NCI-H2196 treated with DMSO at 0.1 percent for 48 hours (cell line): ENCODE measurements at regions not wholly inside any gene's neighbourhood (a gene's known extent, or its start where the extent isn't known, plus 50 kb on each side); places are given as distances from the start of the nearest gene placed in this dataset.

Experiments
- DNase-seq: peaks from one replicate; lab custom pipeline; 2025; ENCODE audit not compliant: unreplicated experiment; lab: John Stamatoyannopoulos, UW

DNA sequence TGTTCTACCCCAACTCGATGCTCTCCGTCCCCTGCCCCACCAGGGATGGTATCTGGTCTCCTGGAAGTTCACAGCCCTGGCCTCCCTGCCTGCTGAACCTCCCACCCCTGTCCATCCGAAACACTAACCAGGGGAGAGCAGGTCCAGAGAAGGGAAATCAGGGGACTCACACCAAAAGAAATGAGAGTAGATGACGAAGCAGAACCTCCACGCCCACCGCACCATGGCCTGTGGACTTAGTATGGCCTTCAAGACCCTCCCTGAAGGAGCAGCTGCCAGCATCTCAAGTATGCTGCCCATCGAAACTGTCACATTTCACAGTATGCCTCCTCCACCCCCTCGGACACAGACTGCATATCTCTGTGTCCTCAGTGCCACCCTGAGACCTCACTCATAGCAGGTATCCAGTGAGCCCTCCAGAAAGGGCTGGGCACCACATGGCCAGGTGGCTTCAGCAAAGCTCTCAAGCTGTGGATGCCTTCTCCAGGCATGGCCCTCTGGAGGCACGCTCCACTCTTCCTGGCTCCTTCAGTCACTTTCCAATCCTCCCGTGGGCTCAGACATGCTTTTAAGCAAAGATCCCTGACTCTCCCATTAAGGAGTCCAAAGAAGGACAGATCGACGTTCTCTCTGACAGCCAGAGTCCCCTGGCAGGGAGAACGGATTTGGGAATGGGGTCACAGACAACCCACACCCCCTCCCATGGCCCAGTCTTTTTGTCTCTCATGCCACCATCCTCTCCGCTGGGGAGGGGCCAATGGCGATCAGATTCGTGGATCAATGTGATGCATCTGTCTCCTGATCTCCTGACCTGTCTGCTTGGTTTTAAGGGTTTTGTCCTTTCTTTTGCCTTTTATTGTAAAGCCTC is 158.4 kb downstream of the ANKRD60 start:
- DNase-seq, result no peak

DNA sequence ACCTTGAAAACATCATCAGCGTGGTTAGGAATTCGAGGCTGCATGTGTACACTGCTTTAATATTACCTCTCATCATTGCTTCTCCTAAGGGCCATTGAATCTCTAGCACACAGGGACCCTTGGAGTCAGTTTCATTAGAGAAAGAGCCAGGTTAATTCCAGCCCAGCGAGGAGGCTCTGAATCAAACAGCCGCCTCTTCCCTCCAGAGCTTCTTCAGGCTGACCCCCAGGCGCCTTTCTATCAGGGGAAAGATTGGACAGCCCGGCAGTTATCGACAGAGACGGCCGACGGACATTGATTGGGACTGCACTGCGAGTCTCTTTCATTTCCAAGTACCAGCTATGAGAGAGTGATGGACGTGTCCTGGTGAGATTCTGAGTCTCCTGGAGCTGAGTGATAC is 159.2 kb downstream of the ANKRD60 start:
- DNase-seq, result no peak

DNA sequence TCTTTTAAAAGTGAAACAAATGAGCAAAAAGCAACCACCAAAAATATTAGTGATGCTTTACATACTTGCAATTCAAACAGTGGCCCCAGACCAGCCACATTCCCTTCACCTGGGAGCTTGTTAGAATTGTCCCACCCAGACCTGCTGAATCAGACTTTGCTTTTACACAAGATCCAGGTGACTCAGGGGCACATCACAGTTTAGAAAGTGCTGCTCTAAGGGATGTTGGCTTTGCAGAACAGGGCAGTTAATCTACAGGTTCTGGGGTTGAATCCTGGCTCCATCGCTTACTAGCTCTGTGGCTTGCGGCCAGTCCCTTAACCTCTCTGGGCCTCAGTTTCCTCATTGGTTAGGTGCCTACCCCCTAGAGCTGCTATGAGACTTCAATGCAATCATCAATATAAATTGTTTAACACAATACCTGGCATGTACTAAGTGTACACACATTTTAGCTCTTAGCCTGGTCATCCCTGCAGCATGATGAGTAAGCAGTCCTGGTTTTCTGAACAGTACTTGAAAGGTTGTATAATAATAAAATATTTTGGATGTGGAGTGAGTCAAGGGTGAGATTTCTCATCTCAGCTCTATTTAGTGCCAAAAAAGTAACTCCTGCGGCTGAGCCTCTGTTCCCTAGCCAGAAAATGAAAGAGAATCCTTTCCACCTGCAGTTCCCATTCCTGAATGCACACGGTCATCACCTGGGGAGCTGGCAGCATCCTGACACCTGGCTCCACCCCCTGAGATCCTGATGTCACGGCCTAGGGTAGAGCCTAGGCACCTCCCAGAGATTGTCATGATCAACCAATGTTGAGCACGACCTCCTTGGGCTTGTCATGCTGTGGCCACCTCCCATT is 162.7 kb downstream of the ANKRD60 start:
- peak; percentile 16 for DNase-seq

DNA sequence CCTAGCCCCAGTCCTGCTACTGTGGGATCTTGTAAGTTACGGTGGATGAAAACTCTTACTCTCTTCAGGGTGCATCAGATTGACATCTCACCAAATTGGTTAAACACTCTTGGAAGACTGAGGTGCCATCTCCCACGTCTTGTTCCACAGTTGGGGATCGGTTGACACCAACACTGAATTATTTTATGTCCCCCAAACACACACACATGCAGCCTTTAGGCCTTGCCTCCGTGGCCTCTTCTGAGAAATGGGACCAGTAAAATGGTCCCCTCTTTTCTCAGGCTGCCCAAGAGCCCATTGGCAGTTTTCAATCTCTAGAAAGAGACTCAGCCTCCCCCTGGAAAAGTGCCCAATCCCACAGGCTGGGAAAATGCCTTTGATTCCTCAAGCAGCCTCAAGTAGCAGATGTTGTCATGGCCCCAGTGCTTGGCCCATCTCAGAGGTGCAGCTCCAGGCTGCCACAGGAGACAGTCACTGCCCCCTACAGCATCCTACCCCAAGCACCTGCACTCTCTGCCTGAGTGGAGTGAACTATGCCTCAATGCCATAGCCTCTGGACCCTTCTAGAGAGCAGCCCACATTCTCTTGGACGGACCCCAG is 163.9 kb downstream of the ANKRD60 start:
- DNase-seq, result no peak

DNA sequence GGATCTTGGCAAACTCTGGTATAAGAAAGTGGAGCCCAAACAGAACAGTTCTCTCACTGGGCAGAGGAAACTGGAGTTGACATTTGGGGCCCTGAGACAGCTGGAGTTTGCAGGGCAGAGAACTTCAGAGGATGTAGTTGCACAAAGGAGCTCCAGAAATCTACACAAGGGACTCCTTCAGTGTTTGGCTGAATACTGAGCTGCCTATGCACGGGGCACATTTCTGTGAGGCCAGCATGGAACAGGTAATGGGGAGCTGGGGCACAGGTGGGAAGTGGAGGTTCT is 169.3 kb downstream of the ANKRD60 start:
- no peak for DNase-seq

DNA sequence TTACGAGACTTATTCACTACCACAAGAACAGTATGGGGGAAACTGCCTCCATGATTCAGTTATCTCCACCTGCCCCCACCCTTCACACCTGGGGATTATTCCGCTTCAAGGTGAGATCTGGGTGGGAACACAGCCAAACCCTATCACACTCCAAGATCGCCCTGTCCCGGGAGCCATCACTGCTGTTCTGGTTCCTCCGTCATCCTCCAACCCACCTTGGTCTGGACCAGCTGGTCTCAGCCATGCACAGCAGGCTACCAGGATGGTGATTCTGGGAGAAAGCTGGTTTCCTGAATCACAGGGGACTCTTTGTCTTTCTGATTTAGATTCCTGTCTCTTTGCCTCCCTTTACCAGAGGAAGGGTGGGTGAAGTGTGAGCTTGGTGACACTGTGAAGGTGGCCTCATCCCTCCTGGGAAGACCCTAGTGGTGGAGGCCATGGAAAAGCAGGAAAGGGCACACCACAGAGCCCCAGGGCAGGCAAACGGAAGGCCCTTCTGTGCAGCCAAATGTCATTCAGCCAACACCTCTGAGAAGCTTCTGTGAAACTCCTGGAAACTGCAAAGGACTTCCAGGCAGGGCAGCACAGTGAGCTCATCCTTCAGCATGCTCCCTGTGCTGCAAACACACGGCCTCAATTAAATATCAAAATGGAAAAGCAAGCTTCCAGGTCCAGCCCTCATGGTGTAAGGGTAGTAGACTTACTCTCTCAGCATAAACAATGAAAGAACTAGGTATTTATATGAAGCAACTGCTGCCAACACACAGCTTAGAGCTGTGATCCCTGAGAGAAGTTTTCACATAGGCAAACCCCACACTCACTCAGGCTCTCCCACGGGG is 169.8 kb downstream of the ANKRD60 start:
- no peak for DNase-seq

DNA sequence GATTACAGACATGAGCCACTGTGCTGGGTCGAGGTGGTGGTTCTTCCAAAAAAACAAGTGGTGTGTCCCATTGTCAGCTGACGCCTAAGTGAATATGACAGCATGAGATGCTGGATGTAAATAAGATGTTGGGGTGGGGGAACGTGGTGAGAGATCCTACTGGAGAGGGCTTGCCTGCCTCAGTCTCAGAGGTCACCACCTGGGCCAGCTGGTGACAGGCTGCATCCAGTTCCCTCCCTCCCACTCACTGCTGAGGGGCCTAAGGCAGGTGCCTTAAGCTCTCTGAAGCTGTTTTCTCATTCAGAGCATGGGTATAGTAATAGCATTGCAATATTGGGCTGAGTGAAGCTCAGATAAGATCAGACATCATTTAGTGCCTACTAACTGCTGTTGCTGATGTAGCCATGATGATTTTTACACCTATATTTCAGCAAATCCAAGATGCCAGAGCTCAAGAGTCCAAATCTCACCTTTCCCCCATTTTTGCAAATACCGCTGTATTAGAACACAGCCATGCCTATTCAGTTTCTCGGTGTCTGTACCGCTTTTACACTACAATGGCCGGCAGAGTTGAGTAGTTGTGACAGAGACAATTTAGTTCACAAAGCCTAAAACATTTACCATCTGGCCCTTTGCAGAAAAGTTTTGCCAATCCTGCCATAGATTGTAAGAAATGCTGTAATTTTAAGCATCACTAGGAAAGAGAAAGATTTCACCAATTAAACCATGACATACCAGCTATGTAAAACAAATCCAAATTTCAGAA is 171.3 kb downstream of the ANKRD60 start:
- no peak for DNase-seq

DNA sequence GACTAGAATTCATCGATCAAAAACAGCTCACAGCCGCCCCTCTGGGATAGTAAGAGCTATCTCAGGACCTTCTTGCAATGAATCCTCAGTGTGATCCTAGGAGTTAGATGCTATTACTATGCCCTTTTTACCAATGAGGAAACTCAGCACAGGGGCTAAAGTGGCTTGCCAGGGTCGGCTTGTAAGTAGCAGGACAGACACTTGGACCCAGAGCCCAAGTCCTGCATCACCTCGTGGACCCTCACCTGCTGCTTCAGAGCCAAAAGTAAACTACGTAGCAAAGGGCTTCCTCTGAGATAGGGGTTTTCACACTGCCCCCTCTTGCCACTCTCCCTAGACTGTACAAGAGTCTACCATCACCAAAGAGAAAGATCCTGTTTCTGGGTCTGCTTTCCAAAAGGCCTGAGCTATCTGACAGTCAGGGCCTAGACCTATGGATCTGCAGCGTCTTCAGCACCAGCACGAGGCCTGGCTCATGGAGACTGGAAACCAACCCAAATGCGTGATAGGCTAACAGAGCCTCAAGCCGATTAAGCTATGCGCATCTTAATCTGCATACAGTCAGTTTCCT is 172.3 kb downstream of the ANKRD60 start:
- no peak for DNase-seq

DNA sequence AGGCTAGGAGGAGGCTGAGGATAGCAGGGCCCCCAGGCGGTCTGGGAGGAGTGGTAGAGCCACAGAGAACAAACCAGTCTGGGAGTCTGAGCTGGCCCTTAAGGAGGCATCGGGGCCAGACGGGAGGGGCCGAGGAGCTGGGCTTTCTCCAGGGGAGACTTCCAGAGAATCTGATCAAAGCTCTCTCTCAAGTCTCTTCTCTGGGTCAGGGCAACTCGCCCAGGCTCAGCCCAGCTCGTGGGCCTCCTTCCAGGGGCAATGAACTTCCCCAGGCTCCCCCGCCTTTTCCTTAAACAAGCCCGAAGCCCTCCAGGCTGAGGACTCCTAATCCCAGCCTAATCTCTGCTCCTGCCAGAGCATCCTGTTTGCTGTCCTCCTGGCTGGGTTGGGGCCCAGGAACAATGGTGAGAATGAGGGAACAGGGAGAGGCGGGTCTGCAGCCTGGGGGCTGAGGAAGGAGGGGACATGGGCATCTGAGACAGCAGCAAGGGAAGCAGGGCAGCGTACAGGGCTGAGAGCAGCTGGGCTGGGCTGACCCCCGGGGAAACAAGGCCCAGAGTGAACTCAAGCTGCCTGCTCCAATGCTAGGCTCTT is 173.6 kb downstream of the ANKRD60 start:
- DNase-seq, result no peak

DNA sequence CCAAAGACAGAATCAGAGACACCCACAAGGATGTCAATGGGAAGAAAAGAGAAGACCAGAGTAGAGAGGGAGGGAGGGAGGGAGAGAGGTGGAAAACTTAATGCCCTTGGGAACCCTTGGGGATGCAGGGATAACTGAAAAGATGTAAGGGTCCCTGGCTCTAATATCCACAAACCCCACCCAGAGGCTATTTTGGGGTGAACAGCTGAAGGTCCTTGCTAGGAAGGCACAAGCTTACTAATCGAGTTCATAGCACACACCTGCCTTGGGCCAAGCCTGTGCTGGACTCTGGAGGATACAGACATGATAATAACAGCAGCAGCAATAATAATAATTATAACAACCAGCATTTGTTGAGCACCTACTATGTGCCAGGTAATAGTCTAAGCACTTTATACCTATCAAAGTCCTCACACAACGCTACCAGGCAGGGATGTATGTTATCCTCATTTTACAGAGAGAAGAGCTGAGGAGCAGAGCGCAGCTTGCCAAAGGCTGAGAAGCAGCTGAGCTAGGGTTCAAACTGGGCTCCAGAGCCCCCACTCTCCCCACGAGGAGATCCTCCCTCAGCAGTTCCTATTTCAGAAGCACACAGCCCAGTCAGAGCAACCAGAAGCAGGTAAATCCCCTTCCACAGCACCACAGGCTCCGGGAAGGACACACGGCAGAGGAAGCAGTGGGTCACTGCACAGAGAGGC is 174.2 kb downstream of the ANKRD60 start:
- no peak for DNase-seq

DNA sequence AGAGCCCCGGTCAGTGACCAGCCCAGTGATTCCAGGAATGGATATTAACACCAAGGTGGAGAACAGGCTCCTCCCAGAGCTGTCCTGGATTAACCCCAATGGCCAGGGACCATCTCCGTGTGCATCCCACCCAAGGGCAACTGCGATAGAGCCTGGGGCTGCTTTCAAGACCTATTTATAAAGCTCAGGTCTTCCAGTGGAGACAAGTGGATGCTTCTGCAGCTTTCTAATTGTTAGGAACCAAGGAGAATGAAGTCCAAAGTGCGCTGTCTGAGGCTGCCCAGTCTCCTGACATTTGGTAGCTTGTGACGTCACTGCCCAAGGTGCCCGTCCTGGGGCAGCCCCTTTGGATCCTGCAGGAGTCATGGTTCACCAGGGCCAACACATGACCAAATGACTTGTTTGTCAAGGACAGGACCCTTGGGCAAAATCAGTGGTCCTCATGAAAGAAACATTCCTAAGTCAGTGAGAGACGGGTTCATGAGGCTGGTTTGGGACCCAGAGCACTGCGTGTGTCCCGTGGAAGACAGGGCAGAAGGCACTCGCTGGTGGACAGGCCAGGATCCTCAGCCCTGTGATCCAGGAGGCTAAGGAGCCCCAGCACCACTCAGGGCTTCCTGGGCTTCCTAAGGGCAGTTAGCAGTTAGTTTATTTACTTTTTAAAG is 174.9 kb downstream of the ANKRD60 start:
- DNase-seq, result no peak

DNA sequence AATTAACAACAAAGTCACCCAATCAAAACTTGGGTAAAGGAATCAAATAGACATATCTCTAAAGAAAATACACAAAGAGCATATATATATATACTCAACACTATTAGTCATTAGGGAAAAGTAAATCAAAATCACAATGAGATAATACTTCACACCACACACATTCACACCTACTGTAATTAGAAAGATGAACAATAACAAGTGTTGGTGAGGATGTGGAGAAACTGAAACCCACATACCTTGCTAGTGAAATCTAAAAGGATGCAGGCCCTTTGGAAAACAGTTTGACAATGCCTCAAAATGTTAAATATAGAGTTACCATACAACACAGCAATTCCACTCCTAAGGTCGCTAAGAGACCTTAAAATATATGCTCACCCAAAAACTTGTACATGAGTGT is 177.1 kb downstream of the ANKRD60 start:
- DNase-seq, result no peak

DNA sequence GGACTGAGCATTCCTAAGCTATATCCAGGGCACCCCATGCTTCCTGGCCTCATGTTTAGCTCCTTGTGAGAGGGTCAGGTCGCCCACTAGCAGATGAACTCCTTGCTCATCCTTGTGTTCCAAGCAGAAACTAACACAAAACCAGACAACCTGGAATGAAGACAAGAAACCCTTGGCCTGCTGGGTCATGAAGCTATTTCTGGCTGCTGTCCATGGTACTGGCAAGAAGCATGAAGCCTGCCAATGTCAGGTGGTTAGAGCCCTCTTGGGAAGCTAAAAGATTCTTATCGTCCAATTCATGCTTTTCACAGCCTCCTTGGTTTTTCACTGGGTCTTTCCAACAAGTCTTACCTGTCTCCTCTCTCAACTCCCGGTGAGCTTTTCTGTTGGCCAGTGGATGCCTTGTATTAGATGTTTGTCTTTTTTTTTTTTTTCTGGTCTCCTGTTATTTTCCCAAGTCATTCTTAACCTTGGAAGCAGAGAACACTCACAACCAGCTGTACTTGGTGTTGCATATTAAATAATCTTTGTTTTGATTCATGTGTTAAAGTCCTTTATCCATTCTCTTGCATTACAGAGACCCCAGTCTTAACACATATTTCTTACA is 180.3 kb downstream of the ANKRD60 start:
- DNase-seq, result no peak

DNA sequence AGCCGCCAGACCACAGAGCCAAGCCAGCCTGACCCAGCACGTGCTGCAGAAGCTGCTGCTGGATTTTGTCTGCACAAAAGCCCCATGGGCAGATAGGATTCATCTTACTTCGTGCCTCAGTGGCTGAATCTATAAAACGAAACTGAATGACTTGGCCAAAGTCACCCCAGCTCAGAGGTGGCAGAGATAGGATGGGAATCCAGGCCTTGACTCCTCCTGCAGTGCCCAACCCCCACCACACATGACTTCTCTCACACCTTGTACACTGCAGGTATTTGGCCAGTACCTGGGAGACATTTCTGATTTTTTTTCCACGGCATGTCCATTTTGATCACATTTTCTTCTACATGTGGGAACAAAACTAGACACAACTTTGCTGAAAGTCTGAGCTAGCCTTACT is 182.1 kb downstream of the ANKRD60 start:
- DNase-seq, result no peak

DNA sequence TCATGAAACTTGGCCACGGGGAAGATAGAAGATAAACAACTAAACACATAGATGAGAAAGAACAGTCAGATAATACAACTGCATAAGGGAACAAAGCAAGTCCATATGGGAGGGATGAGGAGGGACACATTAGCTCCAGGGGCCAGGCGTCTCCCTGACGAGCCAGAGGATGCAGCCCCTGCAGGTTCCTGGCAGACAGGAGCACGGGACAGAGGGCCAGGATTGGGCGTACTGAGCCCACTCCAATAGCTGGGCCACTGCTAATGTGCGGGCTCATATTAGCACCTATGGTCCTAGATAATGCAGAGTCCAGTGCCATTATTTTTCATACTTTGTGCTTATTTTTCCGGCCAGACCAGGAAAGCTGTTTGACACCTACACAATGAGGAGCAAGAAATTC is 182.9 kb downstream of the ANKRD60 start:
- DNase-seq, result no peak

DNA sequence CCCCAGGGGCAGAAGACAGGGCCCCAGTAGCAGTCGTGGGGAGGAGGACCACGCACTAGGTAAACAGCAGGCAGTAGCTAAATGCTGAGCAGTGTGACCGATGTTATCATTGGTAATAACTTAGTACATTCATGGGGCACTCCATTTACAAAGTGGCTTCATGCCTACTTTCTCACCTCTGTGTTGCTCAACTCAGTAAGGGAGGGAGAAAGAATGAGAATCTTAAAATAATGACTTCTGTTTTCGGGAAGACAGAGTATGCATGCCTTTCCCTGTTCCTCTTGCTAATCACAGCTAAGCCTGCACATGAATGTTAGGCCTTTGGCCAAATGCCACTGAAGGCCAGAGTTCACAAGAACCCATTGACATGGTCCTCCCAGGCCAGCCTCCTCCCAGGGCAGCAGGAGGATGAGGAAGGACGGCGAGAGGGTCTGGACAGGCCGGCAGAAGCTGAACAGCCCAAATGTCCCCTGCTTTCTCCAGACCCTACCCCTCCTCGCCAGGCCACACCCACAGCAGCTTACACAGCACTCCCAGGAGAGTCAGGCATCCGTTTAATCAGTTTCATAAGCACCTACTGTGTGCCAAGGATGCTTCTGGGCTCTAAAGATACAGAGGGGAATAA is 183.4 kb downstream of the ANKRD60 start:
- no peak for DNase-seq

DNA sequence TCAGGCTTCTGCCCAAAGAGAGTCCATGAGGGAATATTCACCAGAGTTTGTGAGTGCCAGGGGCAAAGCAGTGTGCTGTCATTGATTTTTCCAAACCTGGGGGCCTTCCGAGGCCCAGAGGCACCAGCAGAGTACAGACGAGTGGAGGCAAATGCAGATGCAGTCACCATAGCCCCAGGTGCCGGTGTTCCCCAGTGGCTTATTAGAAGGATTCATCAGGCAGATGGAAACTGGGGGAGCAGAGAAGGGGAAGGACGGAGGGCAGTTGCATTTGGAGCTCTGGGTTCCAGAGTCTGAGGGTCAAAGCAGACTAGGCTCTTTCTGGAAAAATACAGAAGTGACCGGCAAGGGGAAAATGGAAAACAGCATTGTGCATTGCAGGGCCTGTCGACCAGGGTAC is 184.2 kb downstream of the ANKRD60 start:
- no peak for DNase-seq
